ENCODE measurements at regions not wholly inside any gene's neighbourhood (a gene's known extent, or its start where the extent isn't known, plus 50 kb on each side); places are given as distances from the start of the nearest gene placed in this dataset.

GRCh38 chr12:125492354-125493270, 427.4 kb downstream of the AACS start:
- no peak overlapping the region for H2BK15ac ChIP-seq (ENCODE audit: low read depth, low read length)
- no peak overlapping the region for H2BK20ac ChIP-seq (ENCODE audit: low read depth, low read length, poor library complexity, severe bottlenecking)
- no peak overlapping the region for H3K4ac ChIP-seq (ENCODE audit: low read depth, low read length)
- no peak overlapping the region for H2BK120ac ChIP-seq (ENCODE audit: low read depth, low read length, poor library complexity, severe bottlenecking)
- H3K79me2 ChIP-seq (ENCODE audit: insufficient read depth, low read length), result no peaks in the 10 kb centered on the region
- H3K27ac Mint-ChIP-seq, result no peak overlapping the region
- H4K20me1 ChIP-seq (ENCODE audit: control insufficient read depth, insufficient read depth, insufficient read length), result no peaks in the 10 kb centered on the region
- TF ChIP-seq CTCF (conservative IDR thresholded peaks at IDR 0.05), result no peak
- H4K5ac ChIP-seq (ENCODE audit: insufficient read length, low read depth, low read length), result no peak overlapping the region
- no peaks in the 10 kb centered on the region for H3K4me1 ChIP-seq (ENCODE audit: insufficient read depth, low read length)
- no peaks in the 10 kb centered on the region for H3K9me3 ChIP-seq (ENCODE audit: control insufficient read depth, low read depth, low read length)
- peaks cover 5 to 8% of the 10 kb centered on the region in 2 experiments for H3K9me3 Mint-ChIP-seq
- peaks cover 7 to 13% of the 10 kb centered on the region in 2 experiments for H3K4me1 Mint-ChIP-seq
- H3T11ph ChIP-seq (ENCODE audit: low read length), result no peak overlapping the region
- no peak overlapping the region for H3K23ac ChIP-seq (ENCODE audit: insufficient read length, low read depth, low read length)
- H4K8ac ChIP-seq (replicated peaks; ENCODE audit: insufficient read length, low read depth, low read length), result no peak overlapping the region
- H3K14ac ChIP-seq (ENCODE audit: insufficient read depth, low read length), result no peak overlapping the region; the same call in 1 of the 2 replicates
- H3K27me3 ChIP-seq (ENCODE audit: insufficient read depth, low read length), result no peaks in the 10 kb centered on the region
- WGBS (ENCODE audit: extremely low coverage, insufficient read length, low lambda C conversion rate), result no CpG with 5 or more reads among the region's 20 CpGs
- no peak overlapping the region for H3K27ac ChIP-seq (ENCODE audit: insufficient read length, low read depth, low read length)
- no peak overlapping the region for H3K4me2 ChIP-seq (ENCODE audit: insufficient read depth, insufficient read length, low read length)
- H2AFZ ChIP-seq (ENCODE audit: low read length), result no peak overlapping the region
- H3K27me3 Mint-ChIP-seq (ENCODE audit: low read depth), result peaks cover 2% of the 10 kb centered on the region; the same call in 1 of the 2 replicates
- no peaks in the 10 kb centered on the region for H3K23me2 ChIP-seq (ENCODE audit: insufficient read length, low read depth, low read length, poor library complexity, severe bottlenecking)
- peaks cover 3 to 5% (median 5%) of the 10 kb centered on the region in 3 experiments for H3K36me3 Mint-ChIP-seq (ENCODE audit: insufficient read depth in 1 of 3, low read depth in 3 of 3)
- no peak overlapping the region for H3K56ac ChIP-seq (ENCODE audit: insufficient read length, low read depth, low read length)
- no peak overlapping the region for H4K91ac ChIP-seq (ENCODE audit: insufficient read length, low read depth, low read length)
- H2BK12ac ChIP-seq (ENCODE audit: insufficient read length, low read depth, low read length), result no peak overlapping the region
- no peak overlapping the region for H2AK5ac ChIP-seq (ENCODE audit: insufficient read length, low read length)
- H3K4me3 Mint-ChIP-seq, result no peak overlapping the region; a peak in 1 of 5 replicates
- no peak overlapping the region for H3K9ac ChIP-seq (ENCODE audit: extremely low read depth, insufficient read length, low read length)
- no peaks in the 10 kb centered on the region for H3K79me1 ChIP-seq (ENCODE audit: insufficient read depth, low read depth, low read length, poor library complexity, severe bottlenecking)
- no peak overlapping the region for H2BK5ac ChIP-seq (ENCODE audit: insufficient read length, low read length)
- no peak overlapping the region for H3K18ac ChIP-seq (ENCODE audit: insufficient read length, low read depth, low read length)
- DNase-seq, result no peak

Measured in H9 (cell line).